Panc1 (cell line): ENCODE measurements at regions not wholly inside any gene's neighbourhood (a gene's known extent, or its start where the extent isn't known, plus 50 kb on each side); places are given as distances from the start of the nearest gene placed in this dataset.

Source experiments
- ATAC-seq: fragments of 200-7000 bp; cut with Tn5 transposase; 2 replicates; pipeline ENCODE4 v1.9.1; 2020; ENCODE audit warnings: mild to moderate bottlenecking, moderate library complexity
- BruUV-seq: library from RNA; stranded (reverse); fragments of 400-500 nt; replicated peaks from 2 replicates; lab custom pipeline; 2021; lab: Mats Ljungman, UMichigan
- CTCF ChIA-PET: fragments of 300-600 bp; sonication (Branson Sonifier 250); formaldehyde crosslinking; loops from one replicate; lab custom pipeline; 2022; ENCODE audit warnings: antibody characterized with exemption; lab: Charles Lee
- POLR2A ChIA-PET: fragments of 300-600 bp; sonication (Branson Sonifier 250); formaldehyde crosslinking; loops from one replicate; lab custom pipeline; 2022; ENCODE audit warnings: antibody characterized with exemption; lab: Charles Lee
- DNase-seq: peaks from one replicate; pipeline ENCODE4 v3.0.0-alpha.2; 2010; ENCODE audit warnings: low read depth, low spot score
- H3K27ac ChIP-seq: 2 replicates; pipeline ENCODE4 v1.5.1; 2011; ENCODE audit warnings: mild to moderate bottlenecking, low read length, inconsistent platforms
- H3K27me3 ChIP-seq: fragments of 200-500 bp; sonication (Bioruptor generic); 2 replicates; pipeline ENCODE4 v1.6.0; 2014; ENCODE audit warnings: low read length, inconsistent platforms; ENCODE audit not compliant: control insufficient read depth, insufficient read depth
- H3K36me3 ChIP-seq: fragments of 200-500 bp; sonication (Bioruptor generic); 2 replicates; pipeline ENCODE4 v1.5.1; 2014; ENCODE audit warnings: inconsistent platforms, mild to moderate bottlenecking, low read length, moderate library complexity; ENCODE audit not compliant: control insufficient read depth, insufficient read depth
- H3K4me1 ChIP-seq: 2 replicates; pipeline ENCODE4 v1.5.1; 2011; ENCODE audit warnings: inconsistent platforms, mild to moderate bottlenecking, low read length, moderate library complexity; ENCODE audit not compliant: control insufficient read depth, insufficient read depth
- H3K4me3 ChIP-seq, 2 experiments: 2 replicates each; pipeline ENCODE4 v1.5.1; 2011 to 2012; ENCODE audit warnings: low read depth in 2 of 2, low read length in 2 of 2, mild to moderate bottlenecking in 2 of 2, inconsistent platforms in 1 of 2, moderate library complexity in 1 of 2
- H3K9me3 ChIP-seq: fragments of 200-500 bp; sonication (Bioruptor generic); 2 replicates; pipeline ENCODE4 v1.5.1; 2014; ENCODE audit warnings: low read depth, mild to moderate bottlenecking, inconsistent platforms, low read length, moderate library complexity; ENCODE audit not compliant: control insufficient read depth, insufficient read depth
- POLR2AphosphoS5 ChIP-seq: IDR thresholded peaks from 2 replicates; pipeline ENCODE4 v1.6.1; 2012; ENCODE audit warnings: mild to moderate bottlenecking, low read depth, low read length, moderate library complexity
- SIN3A ChIP-seq: IDR thresholded peaks from 2 replicates; pipeline ENCODE4 v1.6.1; 2012; ENCODE audit warnings: low read depth, mild to moderate bottlenecking, low read length, moderate library complexity, borderline replicate concordance; ENCODE audit not compliant: insufficient read depth
- TCF7L2 ChIP-seq: IDR thresholded peaks from 2 replicates; pipeline ENCODE4 v1.6.1; 2011; ENCODE audit warnings: mild to moderate bottlenecking, low read depth, low read length, inconsistent platforms
- in situ Hi-C: cut with HindIII; loops from 2 replicates; pipeline ENCODE4 v1.10.0; 2016; ENCODE audit warnings: low sequenced_read_pairs, low pct_unique_long_range_greater_than_20kb
- intact Hi-C: fragments of 100-400 bp; cut with micrococcal nuclease; formaldehyde crosslinking; loops from one replicate; pipeline ENCODE4 v1.10.0; 2022; ENCODE audit not compliant: unreplicated experiment
- TF ChIP-seq, protein P1 (sequence below): fragments of 450-650 bp; IDR thresholded peaks from 2 replicates; pipeline ENCODE4 v1.5.1; 2017; ENCODE audit warnings: mild to moderate bottlenecking
- TF ChIP-seq, protein P2 (sequence below), 2 experiments: IDR thresholded peaks; 2 replicates each; pipeline ENCODE4 v1.6.1; 2011 to 2012; ENCODE audit warnings: low read depth in 2 of 2, control low read depth in 1 of 2, low read length in 1 of 2, mild to moderate bottlenecking in 1 of 2, moderate library complexity in 1 of 2; ENCODE audit not compliant: insufficient read depth in 1 of 2

DNA sequence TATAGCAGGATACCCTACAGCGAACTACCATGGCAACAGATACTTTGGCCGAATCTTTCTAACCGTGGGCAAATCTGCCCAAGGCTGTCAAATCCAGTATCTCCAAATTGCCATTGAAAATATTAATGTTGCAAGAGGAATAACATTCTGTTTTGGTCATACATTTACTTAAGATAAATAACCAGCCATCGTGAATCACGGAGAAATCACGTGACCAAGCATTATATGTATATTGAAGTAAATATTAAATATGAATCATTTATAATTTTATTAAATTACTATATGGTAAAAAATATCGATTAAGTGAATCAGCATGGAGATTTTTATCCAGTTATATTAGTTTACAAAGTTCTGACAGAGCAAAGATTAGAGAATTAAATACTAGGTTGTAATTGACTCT lies 714.6 kb upstream of the GJE1 start:
- no TSS peak for BruUV-seq
- in situ Hi-C loops (no loop called here), intact Hi-C loops (no loop called here)
- ChIA-PET CTCF (no interaction called here), POLR2A (no interaction called here)
- H3K36me3 ChIP-seq = no peaks in the 10 kb centered on the region
- H3K4me1 ChIP-seq = no peaks in the 10 kb centered on the region; the same call in 1 of the 2 replicates
- no peak overlapping the region for H3K27ac ChIP-seq
- TF ChIP-seq, protein P1, sequence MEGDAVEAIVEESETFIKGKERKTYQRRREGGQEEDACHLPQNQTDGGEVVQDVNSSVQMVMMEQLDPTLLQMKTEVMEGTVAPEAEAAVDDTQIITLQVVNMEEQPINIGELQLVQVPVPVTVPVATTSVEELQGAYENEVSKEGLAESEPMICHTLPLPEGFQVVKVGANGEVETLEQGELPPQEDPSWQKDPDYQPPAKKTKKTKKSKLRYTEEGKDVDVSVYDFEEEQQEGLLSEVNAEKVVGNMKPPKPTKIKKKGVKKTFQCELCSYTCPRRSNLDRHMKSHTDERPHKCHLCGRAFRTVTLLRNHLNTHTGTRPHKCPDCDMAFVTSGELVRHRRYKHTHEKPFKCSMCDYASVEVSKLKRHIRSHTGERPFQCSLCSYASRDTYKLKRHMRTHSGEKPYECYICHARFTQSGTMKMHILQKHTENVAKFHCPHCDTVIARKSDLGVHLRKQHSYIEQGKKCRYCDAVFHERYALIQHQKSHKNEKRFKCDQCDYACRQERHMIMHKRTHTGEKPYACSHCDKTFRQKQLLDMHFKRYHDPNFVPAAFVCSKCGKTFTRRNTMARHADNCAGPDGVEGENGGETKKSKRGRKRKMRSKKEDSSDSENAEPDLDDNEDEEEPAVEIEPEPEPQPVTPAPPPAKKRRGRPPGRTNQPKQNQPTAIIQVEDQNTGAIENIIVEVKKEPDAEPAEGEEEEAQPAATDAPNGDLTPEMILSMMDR = no peak
- no peak for TF ChIP-seq POLR2AphosphoS5
- no peak for TF ChIP-seq TCF7L2
- no peak for TF ChIP-seq SIN3A
- TF ChIP-seq, protein P2, sequence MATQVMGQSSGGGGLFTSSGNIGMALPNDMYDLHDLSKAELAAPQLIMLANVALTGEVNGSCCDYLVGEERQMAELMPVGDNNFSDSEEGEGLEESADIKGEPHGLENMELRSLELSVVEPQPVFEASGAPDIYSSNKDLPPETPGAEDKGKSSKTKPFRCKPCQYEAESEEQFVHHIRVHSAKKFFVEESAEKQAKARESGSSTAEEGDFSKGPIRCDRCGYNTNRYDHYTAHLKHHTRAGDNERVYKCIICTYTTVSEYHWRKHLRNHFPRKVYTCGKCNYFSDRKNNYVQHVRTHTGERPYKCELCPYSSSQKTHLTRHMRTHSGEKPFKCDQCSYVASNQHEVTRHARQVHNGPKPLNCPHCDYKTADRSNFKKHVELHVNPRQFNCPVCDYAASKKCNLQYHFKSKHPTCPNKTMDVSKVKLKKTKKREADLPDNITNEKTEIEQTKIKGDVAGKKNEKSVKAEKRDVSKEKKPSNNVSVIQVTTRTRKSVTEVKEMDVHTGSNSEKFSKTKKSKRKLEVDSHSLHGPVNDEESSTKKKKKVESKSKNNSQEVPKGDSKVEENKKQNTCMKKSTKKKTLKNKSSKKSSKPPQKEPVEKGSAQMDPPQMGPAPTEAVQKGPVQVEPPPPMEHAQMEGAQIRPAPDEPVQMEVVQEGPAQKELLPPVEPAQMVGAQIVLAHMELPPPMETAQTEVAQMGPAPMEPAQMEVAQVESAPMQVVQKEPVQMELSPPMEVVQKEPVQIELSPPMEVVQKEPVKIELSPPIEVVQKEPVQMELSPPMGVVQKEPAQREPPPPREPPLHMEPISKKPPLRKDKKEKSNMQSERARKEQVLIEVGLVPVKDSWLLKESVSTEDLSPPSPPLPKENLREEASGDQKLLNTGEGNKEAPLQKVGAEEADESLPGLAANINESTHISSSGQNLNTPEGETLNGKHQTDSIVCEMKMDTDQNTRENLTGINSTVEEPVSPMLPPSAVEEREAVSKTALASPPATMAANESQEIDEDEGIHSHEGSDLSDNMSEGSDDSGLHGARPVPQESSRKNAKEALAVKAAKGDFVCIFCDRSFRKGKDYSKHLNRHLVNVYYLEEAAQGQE (IDR thresholded peaks at IDR 0.05; ENCODE audit: insufficient read depth in 1 of 2, low read depth in 2 of 2, low read length in 1 of 2) = no peak
- no peaks in the 10 kb centered on the region for H3K27me3 ChIP-seq
- DNase-seq = no peak
- H3K4me3 ChIP-seq = no peak overlapping the region
- H3K9me3 ChIP-seq = no peaks in the 10 kb centered on the region
- ATAC-seq = no peak

DNA sequence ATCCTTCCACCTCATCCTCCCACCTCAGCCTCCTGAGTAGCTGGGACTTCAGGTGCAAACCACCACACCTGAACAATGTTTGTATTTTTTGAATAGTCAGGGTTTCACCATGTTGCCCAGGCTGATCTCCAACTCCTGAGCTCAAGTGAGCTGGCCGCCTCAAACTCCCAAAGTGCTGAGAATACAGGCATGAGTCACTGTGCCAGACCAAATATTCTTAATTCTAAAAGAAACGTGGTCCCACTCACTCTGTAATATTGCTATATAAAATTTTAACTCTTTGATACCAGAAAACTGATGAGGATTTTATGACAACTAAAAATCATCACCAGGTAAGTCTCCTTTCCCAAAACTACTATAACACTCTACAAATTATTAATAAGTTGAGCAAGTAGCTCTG lies 716.8 kb upstream of the GJE1 start:
- BruUV-seq = no TSS peak
- H3K4me3 ChIP-seq = no peak overlapping the region
- ChIA-PET POLR2A (no interaction called here), CTCF (no interaction called here)
- in situ Hi-C loops (no loop called here), intact Hi-C loops (no loop called here)
- H3K27me3 ChIP-seq = no peaks in the 10 kb centered on the region
- H3K9me3 ChIP-seq = no peaks in the 10 kb centered on the region
- no peak for DNase-seq
- no peaks in the 10 kb centered on the region for H3K36me3 ChIP-seq
- ATAC-seq = no peak
- no peaks in the 10 kb centered on the region for H3K4me1 ChIP-seq
- TF ChIP-seq SIN3A = no peak
- TF ChIP-seq, protein P1 = no peak
- TF ChIP-seq TCF7L2 = no peak
- H3K27ac ChIP-seq = no peak overlapping the region
